Globus pallidus (tissue), 1 donor: ENCODE measurements at regions not wholly inside any gene's neighbourhood (a gene's known extent, or its start where the extent isn't known, plus 50 kb on each side); places are given as distances from the start of the nearest gene placed in this dataset.

Experiments used
- DNase-seq: peaks from one replicate; pipeline ENCODE4 v3.0.0-alpha.2; 2015; ENCODE audit warnings: low spot score

DNA sequence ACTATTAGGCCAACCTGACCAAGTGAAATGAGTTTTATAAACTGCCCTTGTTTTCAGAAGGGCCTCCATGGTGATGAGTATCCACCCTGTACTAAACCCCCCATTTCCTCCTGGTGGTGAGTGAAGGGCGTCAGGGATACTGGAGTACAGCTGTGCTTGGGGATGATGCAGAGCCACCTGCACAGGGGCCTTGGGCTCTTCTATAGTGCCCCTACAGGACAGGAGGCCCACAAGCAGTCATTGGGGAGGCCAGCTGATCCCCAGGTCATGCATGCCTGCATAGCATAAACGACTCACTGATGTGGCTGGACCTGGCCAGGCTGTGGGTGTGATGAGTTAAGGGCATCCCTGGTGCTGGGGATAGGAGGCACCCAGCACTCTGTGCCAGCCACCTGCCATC lies 114.1 kb upstream of the CELF2 start:
- DNase-seq = no peak

DNA sequence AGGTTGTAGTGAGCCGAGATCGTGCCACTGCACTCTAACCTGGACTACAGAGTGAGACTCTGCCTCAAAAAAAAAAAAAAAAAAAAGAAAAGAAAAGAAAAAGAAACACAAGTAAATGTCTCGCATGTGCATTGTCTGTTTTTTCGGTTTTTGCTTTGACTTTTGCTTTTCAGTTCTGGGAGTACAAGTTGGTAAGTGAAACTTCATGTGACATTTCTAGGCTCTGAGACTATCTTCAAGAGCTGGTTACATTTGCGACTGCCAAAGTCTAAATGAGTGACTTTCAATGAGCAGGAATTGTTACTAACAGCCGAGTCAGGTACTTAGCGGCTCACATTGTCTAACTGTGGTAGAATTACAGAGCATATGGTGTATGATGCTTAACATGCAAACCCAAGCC lies 107.0 kb upstream of the CELF2 start:
- DNase-seq = no peak

- no peak for DNase-seq
These were observed 106.6 kb upstream of the CELF2 start for GRCh38 chr10:10911035-10911434.

GRCh38 chr10:10911471-10911921 lies 106.2 kb upstream of the CELF2 start:
- no peak for DNase-seq

DNA sequence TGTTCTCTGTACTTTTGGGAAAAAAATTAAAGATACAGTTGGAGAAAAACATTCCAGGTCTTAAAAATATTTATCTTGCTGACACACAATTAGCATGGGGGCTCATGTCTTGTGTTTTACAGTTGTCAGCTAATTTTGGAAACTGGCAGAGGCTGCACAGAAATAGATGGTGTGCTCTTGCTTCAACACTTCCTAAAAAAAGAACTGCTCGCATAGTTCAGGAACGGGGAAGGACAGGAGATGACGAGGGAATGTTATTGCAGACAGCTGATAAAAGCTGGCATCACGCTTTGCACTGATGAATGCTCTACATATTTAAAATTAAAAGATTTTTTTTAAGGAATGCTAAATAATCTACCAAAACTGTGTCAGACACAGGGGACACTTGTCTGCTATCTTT lies 103.5 kb upstream of the CELF2 start:
- no peak for DNase-seq

DNA sequence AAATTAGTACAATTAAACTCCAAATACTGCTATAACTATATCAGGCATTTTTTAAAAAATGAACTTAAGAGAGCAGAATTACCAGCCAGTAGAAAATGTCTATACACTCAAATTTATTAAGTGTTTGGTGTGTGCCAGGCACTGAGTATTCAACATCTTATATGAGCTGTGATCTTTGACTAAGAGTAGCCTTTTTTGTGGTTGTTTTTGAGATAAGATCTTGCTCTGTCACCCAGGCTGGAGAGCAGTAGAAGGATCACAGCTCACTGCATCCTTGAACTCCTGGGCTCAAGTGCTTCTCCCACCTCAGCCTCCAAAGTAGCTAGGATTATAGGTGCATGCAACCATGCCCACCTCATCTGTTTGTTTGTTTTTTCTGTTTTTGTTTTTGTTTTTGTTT lies 102.5 kb upstream of the CELF2 start:
- DNase-seq = no peak

DNA sequence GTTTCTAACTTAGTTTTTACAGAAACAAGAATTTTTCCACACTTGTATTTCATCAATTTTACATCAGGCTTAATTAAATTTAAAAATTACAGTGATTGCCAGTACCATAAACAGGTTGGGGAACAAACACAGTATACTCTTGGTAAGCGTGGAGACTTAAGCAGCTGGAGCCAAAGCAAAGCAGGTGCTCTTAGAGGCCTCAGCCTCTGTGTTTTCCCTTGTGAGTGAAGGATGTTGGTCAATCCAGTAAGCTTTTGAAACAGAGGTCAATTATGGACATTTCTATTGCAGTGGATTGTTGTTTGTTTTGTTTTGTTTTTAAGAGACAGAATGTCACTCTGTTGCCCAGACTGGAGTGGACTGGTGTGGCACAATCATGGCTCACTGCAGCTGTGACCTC lies 100.6 kb upstream of the CELF2 start:
- DNase-seq = no peak

DNA sequence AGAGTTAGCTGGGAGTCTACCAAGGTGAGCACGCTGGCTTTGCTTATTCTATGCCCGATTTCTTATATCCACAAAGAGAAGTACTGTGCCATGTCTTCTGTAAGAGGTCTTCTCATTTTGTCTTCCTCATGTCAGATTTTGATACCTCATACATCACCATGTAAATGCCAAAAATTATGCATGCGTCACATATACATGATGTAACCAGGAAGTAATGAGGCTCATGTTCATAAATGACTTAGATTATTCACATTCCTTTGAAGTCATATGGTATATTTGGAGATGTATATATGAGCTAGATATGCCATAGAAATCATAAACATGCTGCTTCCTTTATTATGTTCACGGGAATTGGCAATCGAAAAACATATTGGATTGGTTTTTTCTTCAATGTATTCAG lies 97.7 kb upstream of the CELF2 start:
- no peak for DNase-seq

GRCh38 chr10:10921826-10922461 lies 95.7 kb upstream of the CELF2 start:
- no peak for DNase-seq

DNA sequence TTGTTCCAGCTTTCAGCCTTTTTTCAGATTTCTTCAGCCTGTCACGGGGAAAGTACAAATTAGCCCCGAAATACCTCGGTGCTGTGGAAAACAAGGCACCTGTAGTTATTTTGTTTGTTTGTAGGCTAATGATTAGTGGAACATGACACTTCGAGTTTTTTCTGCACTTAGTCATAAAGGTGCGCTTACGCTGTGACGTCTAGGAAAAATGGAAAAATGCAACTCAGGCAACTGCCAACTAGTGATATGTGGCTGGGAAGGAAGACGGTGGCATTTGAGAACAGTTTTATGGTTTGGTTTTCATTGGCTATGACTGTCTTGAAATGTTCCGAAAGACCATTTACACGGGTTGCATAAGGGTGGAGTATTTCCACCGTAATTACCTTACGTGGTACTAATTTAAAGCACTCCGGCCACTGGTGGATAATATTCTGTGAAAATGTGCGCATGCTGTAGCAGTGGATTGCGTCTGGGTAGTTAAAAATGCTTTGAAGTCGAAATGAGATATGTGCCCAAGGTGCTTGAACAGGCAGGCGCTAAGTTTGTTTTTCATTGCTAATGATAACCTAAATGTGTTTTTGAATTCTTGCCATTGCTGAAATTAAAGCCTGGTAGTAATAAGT lies 94.5 kb upstream of the CELF2 start:
- no peak for DNase-seq

GRCh38 chr10:10925667-10926066 lies 92.0 kb upstream of the CELF2 start:
- DNase-seq = no peak

- DNase-seq = no peak
These were observed 90.1 kb upstream of the CELF2 start for GRCh38 chr10:10927608-10928007.

DNA sequence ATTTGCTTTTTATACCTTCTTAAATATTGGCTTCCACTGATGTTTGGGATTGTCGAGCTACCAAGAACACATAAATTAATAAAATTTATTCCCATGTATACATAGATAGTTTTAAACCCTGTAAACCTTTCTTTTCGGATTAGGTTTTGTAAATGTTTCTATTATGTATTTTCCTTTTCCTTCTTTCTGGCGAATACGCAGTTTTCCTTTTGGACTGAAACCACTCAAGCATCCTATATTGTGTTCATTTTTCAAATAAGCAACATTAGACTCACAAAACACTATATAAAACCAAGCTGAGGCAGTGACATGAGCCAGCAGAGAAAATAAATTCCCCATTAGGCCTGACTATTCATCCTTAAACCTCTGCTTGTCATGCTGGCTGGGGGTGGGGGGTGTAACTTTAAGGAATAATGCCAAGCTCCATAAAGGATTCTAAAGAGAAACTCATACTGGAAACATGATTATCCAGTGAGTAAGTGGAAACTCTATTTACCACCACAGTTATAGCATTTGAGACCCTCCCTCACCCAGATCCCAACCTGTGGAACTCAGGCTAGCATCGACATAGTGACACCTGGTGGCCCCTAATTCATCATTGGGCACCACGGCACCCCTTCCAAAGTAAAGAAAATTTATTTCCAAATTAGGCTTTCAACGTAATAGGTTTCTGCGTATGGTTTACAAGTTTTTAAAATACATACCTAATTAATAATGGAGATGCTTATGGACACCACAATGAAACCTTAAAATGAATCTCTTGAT lies 86.5 kb upstream of the CELF2 start:
- no peak for DNase-seq

GRCh38 chr10:10935032-10935431 lies 82.6 kb upstream of the CELF2 start:
- DNase-seq = no peak

DNA sequence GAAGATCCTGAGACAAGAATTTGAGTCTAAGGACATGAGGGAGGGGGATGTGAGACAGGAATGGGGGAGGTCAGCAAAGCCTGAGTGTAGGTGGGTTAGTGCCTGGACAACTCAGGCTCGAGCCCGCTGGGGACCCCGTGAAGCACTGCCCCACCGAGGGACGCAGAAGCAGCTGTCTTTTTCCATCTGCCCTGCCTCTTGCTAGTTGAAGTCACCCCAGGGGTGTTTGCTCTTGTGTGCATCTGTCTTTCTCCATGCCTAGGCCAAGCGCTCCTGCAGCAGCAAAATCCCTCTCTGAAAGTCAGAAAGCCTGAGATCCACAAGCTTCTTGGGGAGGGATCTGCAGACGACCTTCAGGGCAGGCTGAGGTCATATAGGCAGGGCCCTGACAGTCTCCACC lies 79.0 kb upstream of the CELF2 start:
- no peak for DNase-seq

GRCh38 chr10:10941127-10941730 lies 76.4 kb upstream of the CELF2 start:
- no peak for DNase-seq

- no peak for DNase-seq
These were observed 75.2 kb upstream of the CELF2 start for GRCh38 chr10:10942441-10942840.

- DNase-seq = no peak
These were observed 71.6 kb upstream of the CELF2 start for GRCh38 chr10:10946081-10946480.

DNA sequence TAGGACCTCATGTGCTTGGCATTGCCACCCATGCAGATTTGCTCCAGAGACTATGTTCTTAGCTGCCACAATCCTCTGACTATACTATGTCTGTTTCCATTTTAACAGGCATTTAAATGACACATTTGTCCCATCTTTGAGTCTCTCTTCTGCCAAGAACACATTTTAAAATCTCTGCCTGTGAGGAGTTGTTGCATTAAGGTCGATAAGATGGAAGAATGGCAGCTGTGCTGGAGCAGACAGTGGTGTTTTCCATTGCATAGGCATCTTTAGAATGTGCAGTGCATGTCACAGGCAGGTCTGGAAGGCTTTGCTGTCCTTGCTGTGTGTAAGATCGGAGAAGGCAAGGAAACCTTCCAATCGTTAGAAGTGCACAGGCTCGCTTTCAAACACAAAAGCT lies 70.9 kb upstream of the CELF2 start:
- no peak for DNase-seq

GRCh38 chr10:10951675-10952074 lies 66.0 kb upstream of the CELF2 start:
- DNase-seq = no peak

DNA sequence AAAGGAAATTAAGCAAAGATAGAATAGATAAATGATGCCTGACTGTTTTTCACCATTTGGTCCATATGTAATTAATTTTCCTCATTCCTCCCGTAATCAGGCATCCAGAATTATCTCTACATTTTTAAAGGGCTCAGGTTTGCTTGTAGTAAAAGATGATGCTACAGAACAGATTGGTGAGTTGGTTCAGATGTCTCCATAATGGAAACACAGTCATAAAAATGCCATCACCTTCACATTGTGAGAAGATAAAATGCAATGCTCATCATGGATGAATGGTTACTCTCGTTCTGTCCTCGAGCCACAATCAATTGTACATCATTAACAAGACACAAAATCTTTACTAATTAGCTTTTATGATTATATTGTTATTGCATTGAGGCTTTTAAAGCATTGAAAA lies 64.9 kb upstream of the CELF2 start:
- DNase-seq = no peak

DNA sequence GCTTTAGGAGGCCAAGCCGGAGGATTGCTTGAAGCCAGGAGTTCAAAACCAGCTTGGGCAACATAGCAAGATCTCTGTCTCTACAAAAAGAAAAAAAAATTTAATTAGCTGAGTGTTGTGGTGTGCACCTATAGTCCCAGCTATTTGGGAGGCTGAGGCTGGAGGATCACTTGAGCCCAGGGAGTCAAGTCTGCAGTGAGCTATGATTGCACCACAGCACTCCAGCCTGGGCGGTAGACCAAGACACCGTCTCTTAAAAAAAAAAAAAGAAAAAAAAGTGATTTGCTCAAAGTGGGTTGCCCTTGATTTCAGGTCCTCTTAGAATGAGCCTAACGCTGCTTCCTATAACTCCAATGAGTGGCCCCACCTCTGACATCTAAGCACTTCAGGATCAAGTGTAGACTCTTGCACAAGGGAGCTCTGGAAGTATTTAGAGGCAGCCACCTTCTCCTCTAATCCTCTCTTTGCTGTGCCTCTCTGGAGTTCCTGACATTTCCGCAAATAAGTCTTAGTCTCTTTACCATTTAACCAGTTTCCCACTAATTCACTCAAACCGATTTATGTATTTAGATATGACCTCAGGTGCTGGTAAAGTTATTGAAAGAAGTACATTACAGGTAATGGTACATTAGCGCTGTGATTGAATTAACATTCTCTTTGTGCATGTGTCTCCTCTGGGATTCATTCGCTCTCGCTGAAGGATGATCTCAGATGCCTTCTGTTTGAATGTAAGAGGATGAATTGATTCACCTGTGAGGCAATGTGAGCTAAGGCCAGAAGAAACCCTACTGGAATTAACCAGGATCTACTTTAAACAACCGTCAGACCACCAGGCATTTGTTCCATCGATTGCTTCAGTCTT lies 60.8 kb upstream of the CELF2 start:
- DNase-seq = no peak
